Fibroblast of mammary gland (primary cell): ENCODE measurements at regions not wholly inside any gene's neighbourhood (a gene's known extent, or its start where the extent isn't known, plus 50 kb on each side); places are given as distances from the start of the nearest gene placed in this dataset.

ENCODE experiments used
- DNase-seq: peaks from one replicate; pipeline ENCODE4 v3.0.0-alpha.2; 2010; ENCODE audit warnings: low read depth
- H3K4me3 ChIP-seq: 2 replicates; pipeline ENCODE4 v1.5.1; 2011; ENCODE audit warnings: low read depth, mild to moderate bottlenecking, low read length, moderate library complexity; ENCODE audit not compliant: control insufficient read depth
- CTCF ChIP-seq: conservative IDR thresholded peaks from 2 replicates; pipeline ENCODE4 v1.5.1; 2011; ENCODE audit warnings: low read depth, low read length, inconsistent platforms; ENCODE audit not compliant: control insufficient read depth, insufficient read depth

GRCh38 chr9:90065851-90066250 lies 461.0 kb downstream of the GADD45G start:
- TF ChIP-seq CTCF, result no peak
- DNase-seq, result no peak

GRCh38 chr9:90069085-90069484 lies 464.3 kb downstream of the GADD45G start:
- H3K4me3 ChIP-seq, result no peak overlapping the region
- no peak for TF ChIP-seq CTCF
- no peak for DNase-seq

More at GRCh38 chr9:90065851-90066250, 461.0 kb downstream of the GADD45G start:
- no peak overlapping the region for H3K4me3 ChIP-seq

- no peak for DNase-seq
- H3K4me3 ChIP-seq, result no peak overlapping the region
- TF ChIP-seq CTCF, result no peak
Observed at GRCh38 chr9:90070056-90070455, 465.2 kb downstream of the GADD45G start.

GRCh38 chr9:90070469-90070868 lies 465.7 kb downstream of the GADD45G start:
- H3K4me3 ChIP-seq, result no peak overlapping the region
- no peak for DNase-seq
- TF ChIP-seq CTCF, result no peak

GRCh38 chr9:90070931-90071660 lies 466.3 kb downstream of the GADD45G start:
- no peak overlapping the region for H3K4me3 ChIP-seq
- TF ChIP-seq CTCF, result no peak
- DNase-seq, result no peak

GRCh38 chr9:90073186-90073945 lies 468.6 kb downstream of the GADD45G start:
- no peak for DNase-seq

More at GRCh38 chr9:90073186-90073945, 468.6 kb downstream of the GADD45G start:
- no peak overlapping the region for H3K4me3 ChIP-seq
- no peak for TF ChIP-seq CTCF
